Liver (tissue), 7 donors: ENCODE measurements at regions not wholly inside any gene's neighbourhood (a gene's known extent, or its start where the extent isn't known, plus 50 kb on each side); places are given as distances from the start of the nearest gene placed in this dataset.
"Not testable (repeated sequence)": the region's sequence is repeated elsewhere in the genome, so short reads cannot be mapped to it uniquely, and the experiment has no call there.

Experiments
- DNase-seq: peaks from one replicate; pipeline ENCODE4 v3.0.0-alpha.2; 2017; ENCODE audit warnings: low spot score
- H3K27ac ChIP-seq, 2 donors: one replicate each; pipeline ENCODE4 v1.7.0; 2013; ENCODE audit warnings: inconsistent platforms in 2 of 2, low read length in 2 of 2, control low read depth in 1 of 2, low read depth in 1 of 2, mild to moderate bottlenecking in 1 of 2
- H3K27me3 ChIP-seq, 4 donors: one replicate each; pipeline versions ENCODE4 v1.6.1 to v1.7.0; 2013; ENCODE audit warnings: low read length in 3 of 4, inconsistent platforms in 1 of 4, mild to moderate bottlenecking in 1 of 4, moderate library complexity in 1 of 4; ENCODE audit not compliant: control insufficient read depth in 4 of 4, insufficient read depth in 4 of 4
- H3K36me3 ChIP-seq, 4 donors: one replicate each; pipeline versions ENCODE4 v1.6.1 to v1.7.0; 2013; ENCODE audit warnings: low read length in 3 of 4, mild to moderate bottlenecking in 3 of 4, low read depth in 1 of 4, moderate library complexity in 1 of 4; ENCODE audit not compliant: control insufficient read depth in 4 of 4, insufficient read depth in 3 of 4
- H3K4me1 ChIP-seq, 4 donors: one replicate each; pipeline versions ENCODE4 v1.6.1 to v1.7.0; 2013; ENCODE audit warnings: low read length in 3 of 4, mild to moderate bottlenecking in 3 of 4, moderate library complexity in 1 of 4; ENCODE audit not compliant: control insufficient read depth in 4 of 4, insufficient read depth in 4 of 4
- H3K4me3 ChIP-seq, 3 donors: one replicate each; pipeline versions ENCODE4 v1.6.1 to v1.7.0; 2013; ENCODE audit warnings: low read length in 3 of 3, control low read depth in 1 of 3, low read depth in 1 of 3, mild to moderate bottlenecking in 1 of 3
- H3K9ac ChIP-seq, 2 donors: one replicate each; pipeline ENCODE4 v1.7.0; 2013; ENCODE audit warnings: low read length in 2 of 2, mild to moderate bottlenecking in 2 of 2, moderate library complexity in 2 of 2, control low read depth in 1 of 2, low read depth in 1 of 2
- H3K9me3 ChIP-seq, 4 donors: one replicate each; pipeline versions ENCODE4 v1.6.1 to v1.7.0; 2013; ENCODE audit warnings: low read length in 3 of 4; ENCODE audit not compliant: control insufficient read depth in 4 of 4
- EGR1 ChIP-seq, 2 donors: IDR thresholded peaks; 2 replicates each; pipeline ENCODE4 v1.6.1; 2016 to 2018; ENCODE audit warnings: antibody characterized with exemption in 2 of 2, low read depth in 2 of 2
- FOXA1 ChIP-seq: IDR thresholded peaks from 2 replicates; pipeline ENCODE4 v1.6.1; 2016; ENCODE audit warnings: antibody characterized with exemption
- FOXA2 ChIP-seq: IDR thresholded peaks from 2 replicates; pipeline ENCODE4 v1.6.1; 2016; ENCODE audit warnings: antibody characterized with exemption
- GABPA ChIP-seq, 2 donors: IDR thresholded peaks in 1 of 2; conservative IDR thresholded peaks in 1 of 2; 2 replicates each; pipeline ENCODE4 v1.6.1; 2016; ENCODE audit warnings: antibody characterized with exemption in 2 of 2, mild to moderate bottlenecking in 1 of 2, moderate library complexity in 1 of 2
- HNF4G ChIP-seq: IDR thresholded peaks from 2 replicates; pipeline ENCODE4 v1.6.1; 2016; ENCODE audit warnings: antibody characterized with exemption
- JUND ChIP-seq, 2 donors: IDR thresholded peaks; 2 replicates each; pipeline ENCODE4 v1.6.1; 2016; ENCODE audit warnings: antibody characterized with exemption in 2 of 2
- NR2F2 ChIP-seq: IDR thresholded peaks from 2 replicates; pipeline ENCODE4 v1.6.1; 2016; ENCODE audit warnings: antibody characterized with exemption
- RAD21 ChIP-seq, 2 donors: IDR thresholded peaks; 2 replicates each; pipeline ENCODE4 v1.6.1; 2016; ENCODE audit warnings: antibody characterized with exemption in 2 of 2, mild to moderate bottlenecking in 2 of 2
- RXRA ChIP-seq, 2 donors: IDR thresholded peaks; 2 replicates each; pipeline ENCODE4 v1.6.1; 2017 to 2018; ENCODE audit warnings: antibody characterized with exemption in 2 of 2, mild to moderate bottlenecking in 1 of 2
- SP1 ChIP-seq: IDR thresholded peaks from 2 replicates; pipeline ENCODE4 v1.6.1; 2018; ENCODE audit warnings: antibody characterized with exemption, mild to moderate bottlenecking
- TAF1 ChIP-seq: conservative IDR thresholded peaks from 2 replicates; pipeline ENCODE4 v1.6.1; 2016; ENCODE audit warnings: antibody characterized with exemption, mild to moderate bottlenecking
- YY1 ChIP-seq: IDR thresholded peaks from 2 replicates; pipeline ENCODE4 v1.6.1; 2016; ENCODE audit warnings: antibody characterized with exemption, mild to moderate bottlenecking
- WGBS: extraction: QIAGEN DNeasy Blood & Tissue Kit; methylation state at CpG from one replicate; pipeline ENCODE4 v1.1.7; 2013; 5-methylcytosine and 5-hydroxymethylcytosine counted together
- TF ChIP-seq, protein P1 (sequence below): IDR thresholded peaks from 2 replicates; pipeline ENCODE4 v1.6.1; 2016; ENCODE audit warnings: antibody characterized with exemption
- TF ChIP-seq, protein P2 (sequence below): IDR thresholded peaks from 2 replicates; pipeline ENCODE4 v1.6.1; 2016; ENCODE audit warnings: antibody characterized with exemption, mild to moderate bottlenecking
- TF ChIP-seq, protein P3 (sequence below): IDR thresholded peaks from 2 replicates; pipeline ENCODE4 v1.6.1; 2016; ENCODE audit warnings: antibody characterized with exemption
- donor health status: healthy.
- donor health status: healthy.
- donor health status: healthy.
- donor health status: healthy.

DNA sequence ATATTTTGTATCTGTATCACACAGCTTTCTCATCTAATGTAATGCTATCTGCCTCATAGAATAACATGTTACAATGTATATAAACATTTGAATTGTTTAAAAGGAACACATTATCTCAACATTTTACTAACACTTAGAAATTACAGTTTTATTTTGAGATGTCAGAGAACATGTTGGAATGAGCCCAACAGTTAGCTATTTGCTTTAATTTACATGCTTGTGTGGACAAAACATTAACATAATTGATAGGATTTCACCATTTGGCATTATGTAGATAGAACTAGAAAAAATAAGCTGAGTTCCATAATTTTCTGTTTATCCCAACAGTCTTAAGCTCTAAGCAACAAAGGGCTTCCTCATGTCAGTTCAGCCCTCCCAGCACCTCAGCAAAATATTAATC is 330.9 kb downstream of the LMBRD1 start:
- DNase-seq, result no peak
- Histone ChIP-seq H3K4me1 (no peaks in the 10 kb centered on the region), H3K27me3 (no peaks in the 10 kb centered on the region), H3K9me3 (peaks cover 0 to 2% (median 0%) of the 10 kb centered on the region in 4 donors), H3K9ac (no peak overlapping the region), H3K4me3 (no peak overlapping the region), H3K27ac (no peak overlapping the region), H3K36me3 (no peaks in the 10 kb centered on the region)
- TF ChIP-seq, protein P1, sequence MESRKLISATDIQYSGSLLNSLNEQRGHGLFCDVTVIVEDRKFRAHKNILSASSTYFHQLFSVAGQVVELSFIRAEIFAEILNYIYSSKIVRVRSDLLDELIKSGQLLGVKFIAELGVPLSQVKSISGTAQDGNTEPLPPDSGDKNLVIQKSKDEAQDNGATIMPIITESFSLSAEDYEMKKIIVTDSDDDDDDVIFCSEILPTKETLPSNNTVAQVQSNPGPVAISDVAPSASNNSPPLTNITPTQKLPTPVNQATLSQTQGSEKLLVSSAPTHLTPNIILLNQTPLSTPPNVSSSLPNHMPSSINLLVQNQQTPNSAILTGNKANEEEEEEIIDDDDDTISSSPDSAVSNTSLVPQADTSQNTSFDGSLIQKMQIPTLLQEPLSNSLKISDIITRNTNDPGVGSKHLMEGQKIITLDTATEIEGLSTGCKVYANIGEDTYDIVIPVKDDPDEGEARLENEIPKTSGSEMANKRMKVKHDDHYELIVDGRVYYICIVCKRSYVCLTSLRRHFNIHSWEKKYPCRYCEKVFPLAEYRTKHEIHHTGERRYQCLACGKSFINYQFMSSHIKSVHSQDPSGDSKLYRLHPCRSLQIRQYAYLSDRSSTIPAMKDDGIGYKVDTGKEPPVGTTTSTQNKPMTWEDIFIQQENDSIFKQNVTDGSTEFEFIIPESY, result no peak
- TF ChIP-seq RAD21 (IDR thresholded peaks at IDR 0.05) (no peak), EGR1 (IDR thresholded peaks at IDR 0.05; ENCODE audit: low read depth in 2 of 2) (no peak), NR2F2 (no peak), GABPA (IDR thresholded peaks at IDR 0.05 in 1 of 2, conservative IDR thresholded peaks at IDR 0.05 in 1 of 2) (no peak), YY1 (no peak), HNF4G (no peak), SP1 (no peak), JUND (IDR thresholded peaks at IDR 0.05) (no peak), FOXA1 (no peak), RXRA (IDR thresholded peaks at IDR 0.05) (no peak), TAF1 (no peak)
- TF ChIP-seq, protein P2, sequence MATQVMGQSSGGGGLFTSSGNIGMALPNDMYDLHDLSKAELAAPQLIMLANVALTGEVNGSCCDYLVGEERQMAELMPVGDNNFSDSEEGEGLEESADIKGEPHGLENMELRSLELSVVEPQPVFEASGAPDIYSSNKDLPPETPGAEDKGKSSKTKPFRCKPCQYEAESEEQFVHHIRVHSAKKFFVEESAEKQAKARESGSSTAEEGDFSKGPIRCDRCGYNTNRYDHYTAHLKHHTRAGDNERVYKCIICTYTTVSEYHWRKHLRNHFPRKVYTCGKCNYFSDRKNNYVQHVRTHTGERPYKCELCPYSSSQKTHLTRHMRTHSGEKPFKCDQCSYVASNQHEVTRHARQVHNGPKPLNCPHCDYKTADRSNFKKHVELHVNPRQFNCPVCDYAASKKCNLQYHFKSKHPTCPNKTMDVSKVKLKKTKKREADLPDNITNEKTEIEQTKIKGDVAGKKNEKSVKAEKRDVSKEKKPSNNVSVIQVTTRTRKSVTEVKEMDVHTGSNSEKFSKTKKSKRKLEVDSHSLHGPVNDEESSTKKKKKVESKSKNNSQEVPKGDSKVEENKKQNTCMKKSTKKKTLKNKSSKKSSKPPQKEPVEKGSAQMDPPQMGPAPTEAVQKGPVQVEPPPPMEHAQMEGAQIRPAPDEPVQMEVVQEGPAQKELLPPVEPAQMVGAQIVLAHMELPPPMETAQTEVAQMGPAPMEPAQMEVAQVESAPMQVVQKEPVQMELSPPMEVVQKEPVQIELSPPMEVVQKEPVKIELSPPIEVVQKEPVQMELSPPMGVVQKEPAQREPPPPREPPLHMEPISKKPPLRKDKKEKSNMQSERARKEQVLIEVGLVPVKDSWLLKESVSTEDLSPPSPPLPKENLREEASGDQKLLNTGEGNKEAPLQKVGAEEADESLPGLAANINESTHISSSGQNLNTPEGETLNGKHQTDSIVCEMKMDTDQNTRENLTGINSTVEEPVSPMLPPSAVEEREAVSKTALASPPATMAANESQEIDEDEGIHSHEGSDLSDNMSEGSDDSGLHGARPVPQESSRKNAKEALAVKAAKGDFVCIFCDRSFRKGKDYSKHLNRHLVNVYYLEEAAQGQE, result no peak
- TF ChIP-seq, protein P3, sequence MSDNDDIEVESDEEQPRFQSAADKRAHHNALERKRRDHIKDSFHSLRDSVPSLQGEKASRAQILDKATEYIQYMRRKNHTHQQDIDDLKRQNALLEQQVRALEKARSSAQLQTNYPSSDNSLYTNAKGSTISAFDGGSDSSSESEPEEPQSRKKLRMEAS, result no peak

DNA sequence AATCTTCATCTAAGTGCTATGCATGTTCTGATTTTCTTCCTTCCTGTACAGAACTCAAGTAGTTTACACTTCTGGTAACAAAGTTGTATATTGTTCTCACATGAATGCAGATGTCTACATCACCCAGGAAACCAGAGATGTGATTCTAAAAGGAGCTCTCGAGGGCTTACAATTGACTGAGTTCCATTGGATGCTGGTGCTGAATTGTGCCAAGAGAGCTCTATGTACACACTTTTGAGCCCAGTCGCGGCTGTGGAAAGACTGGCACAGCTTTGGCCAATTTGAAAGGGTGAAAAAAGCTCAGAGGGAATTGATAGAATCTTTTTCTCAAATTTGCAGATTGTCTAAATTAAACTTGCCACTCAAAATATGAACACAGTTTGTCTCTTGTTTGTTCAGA is 340.7 kb downstream of the LMBRD1 start:
- Histone ChIP-seq H3K9ac (no peak overlapping the region), H3K36me3 (no peaks in the 10 kb centered on the region), H3K4me1 (no peaks in the 10 kb centered on the region), H3K9me3 (no peaks in the 10 kb centered on the region), H3K4me3 (no peak overlapping the region), H3K27ac (no peak overlapping the region), H3K27me3 (no peaks in the 10 kb centered on the region)
- TF ChIP-seq FOXA2, result no peak
- no peak for TF ChIP-seq NR2F2
- no peak for TF ChIP-seq SP1
- TF ChIP-seq, protein P1, result no peak
- WGBS, result 72% methylated on average over 3 of the region's 3 CpGs
- DNase-seq, result no peak

DNA sequence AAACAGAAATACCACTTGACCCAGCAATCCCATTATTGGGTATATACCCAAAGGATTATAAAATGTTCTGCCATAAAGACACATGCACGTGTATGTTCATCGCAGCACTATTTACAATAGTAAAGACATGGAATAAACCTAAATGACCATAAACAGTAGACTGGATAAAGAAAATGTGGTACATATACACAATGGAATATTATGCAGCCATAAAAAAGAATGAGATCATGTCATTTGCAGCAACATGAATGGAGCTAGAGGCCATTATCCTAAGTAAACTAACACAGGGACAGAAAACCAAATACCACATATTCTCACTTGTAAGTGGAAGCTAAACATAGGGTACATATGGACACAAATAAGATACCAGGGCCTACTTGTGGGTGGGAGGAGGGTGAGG is 342.2 kb downstream of the LMBRD1 start:
- not testable (repeated sequence) for H3K27me3 ChIP-seq, H3K4me1 ChIP-seq, H3K4me3 ChIP-seq, DNase-seq, H3K36me3 ChIP-seq, H3K9ac ChIP-seq, H3K27ac ChIP-seq, H3K9me3 ChIP-seq
- 91% methylated on average over 2 of the region's 2 CpGs for WGBS

DNA sequence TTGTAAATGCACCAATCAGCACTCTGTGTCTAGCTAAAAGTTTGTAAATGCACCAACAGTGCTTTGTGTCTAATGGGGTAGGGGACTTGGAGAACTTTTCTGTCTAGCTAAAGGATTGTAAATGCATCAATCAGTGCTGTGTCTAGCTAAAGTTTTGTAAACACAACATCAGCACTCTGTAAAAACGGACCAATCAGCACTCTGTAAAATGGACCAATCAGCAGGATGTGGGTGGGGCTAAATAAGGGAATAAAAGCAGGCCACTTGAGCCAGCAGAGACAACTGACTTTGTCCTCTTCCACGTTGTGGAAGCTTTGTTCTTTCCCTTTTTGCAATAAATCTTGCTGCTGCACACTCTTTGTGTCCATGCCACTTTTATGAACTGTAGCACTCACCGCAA is 346.3 kb downstream of the LMBRD1 start:
- not testable (repeated sequence) for H3K4me1 ChIP-seq, H3K27me3 ChIP-seq, H3K36me3 ChIP-seq, H3K9me3 ChIP-seq, DNase-seq, H3K9ac ChIP-seq, H3K27ac ChIP-seq, H3K4me3 ChIP-seq
- 55% methylated on average over 3 of the region's 3 CpGs for WGBS
